ENCODE measurements at regions not wholly inside any gene's neighbourhood (a gene's known extent, or its start where the extent isn't known, plus 50 kb on each side); places are given as distances from the start of the nearest gene placed in this dataset.

- DNase-seq (ENCODE audit: low spot score) (no peak), ATAC-seq (ENCODE audit: insufficient number of reproducible peaks, low FRiP score, low read depth) (no peak)
- Histone ChIP-seq H3K4me1 (ENCODE audit: control insufficient read depth in 1 of 2, low read depth in 2 of 2) (no peaks in the 10 kb centered on the region), H3K27ac (no peak overlapping the region), H3K36me3 (no peaks in the 10 kb centered on the region), H3K4me3 (no peak overlapping the region), H3K27me3 (replicated peaks; ENCODE audit: insufficient read depth) (no peaks in the 10 kb centered on the region), H3K9me3 (peaks cover 4% of the 10 kb centered on the region)
- no peak for TF ChIP-seq CTCF (IDR thresholded peaks at IDR 0.05)
These were observed 123.5 kb upstream of the KITLG start for GRCh38 chr12:88703790-88704189.

GRCh38 chr12:88698471-88698870, 118.2 kb upstream of the KITLG start:
- Histone ChIP-seq H3K27ac (no peak overlapping the region), H3K27me3 (replicated peaks; ENCODE audit: insufficient read depth) (no peaks in the 10 kb centered on the region), H3K4me1 (ENCODE audit: control insufficient read depth in 1 of 2, low read depth in 2 of 2) (no peaks in the 10 kb centered on the region), H3K4me3 (no peak overlapping the region), H3K36me3 (no peaks in the 10 kb centered on the region), H3K9me3 (no peaks in the 10 kb centered on the region)
- no peak for TF ChIP-seq CTCF (IDR thresholded peaks at IDR 0.05)
- no peak for DNase-seq (ENCODE audit: low spot score)
- no peak for ATAC-seq (ENCODE audit: insufficient number of reproducible peaks, low FRiP score, low read depth)

GRCh38 chr12:88693837-88694445, 113.7 kb upstream of the KITLG start:
- Histone ChIP-seq H3K27ac (no peak overlapping the region), H3K9me3 (no peaks in the 10 kb centered on the region), H3K36me3 (no peaks in the 10 kb centered on the region), H3K4me1 (ENCODE audit: control insufficient read depth in 1 of 2, low read depth in 2 of 2) (no peaks in the 10 kb centered on the region), H3K4me3 (no peak overlapping the region), H3K27me3 (replicated peaks; ENCODE audit: insufficient read depth) (no peaks in the 10 kb centered on the region)
- ATAC-seq (ENCODE audit: insufficient number of reproducible peaks, low FRiP score, low read depth) (no peak), DNase-seq (ENCODE audit: low spot score) (no peak)
- TF ChIP-seq CTCF (IDR thresholded peaks at IDR 0.05) = no peak

- H3K4me1 ChIP-seq (ENCODE audit: control insufficient read depth in 1 of 2, low read depth in 2 of 2) = no peaks in the 10 kb centered on the region
- no peak overlapping the region for H3K4me3 ChIP-seq
- TF ChIP-seq CTCF (IDR thresholded peaks at IDR 0.05) = no peak
- no peak for DNase-seq (ENCODE audit: low spot score)
- H3K36me3 ChIP-seq = no peaks in the 10 kb centered on the region
- no peaks in the 10 kb centered on the region for H3K27me3 ChIP-seq (replicated peaks; ENCODE audit: insufficient read depth)
- H3K9me3 ChIP-seq = peaks cover under 1% of the 10 kb centered on the region
- H3K27ac ChIP-seq = no peak overlapping the region
- no peak for ATAC-seq (ENCODE audit: insufficient number of reproducible peaks, low FRiP score, low read depth)
These were observed 111.5 kb upstream of the KITLG start for GRCh38 chr12:88691811-88692210.

- TF ChIP-seq CTCF (IDR thresholded peaks at IDR 0.05) = no peak
- H3K4me3 ChIP-seq = no peak overlapping the region
- ATAC-seq (ENCODE audit: insufficient number of reproducible peaks, low FRiP score, low read depth) (no peak), DNase-seq (ENCODE audit: low spot score) (no peak)
- H3K4me1 ChIP-seq (ENCODE audit: control insufficient read depth in 1 of 2, low read depth in 2 of 2) = no peaks in the 10 kb centered on the region
- H3K9me3 ChIP-seq = peaks cover 4% of the 10 kb centered on the region
- no peaks in the 10 kb centered on the region for H3K27me3 ChIP-seq (replicated peaks; ENCODE audit: insufficient read depth)
- no peaks in the 10 kb centered on the region for H3K36me3 ChIP-seq
- no peak overlapping the region for H3K27ac ChIP-seq
These were observed 104.3 kb upstream of the KITLG start for GRCh38 chr12:88684610-88685009.

All from thoracic aorta (tissue), 2 donors.